ENCODE measurements at regions not wholly inside any gene's neighbourhood (a gene's known extent, or its start where the extent isn't known, plus 50 kb on each side); places are given as distances from the start of the nearest gene placed in this dataset.

DNA sequence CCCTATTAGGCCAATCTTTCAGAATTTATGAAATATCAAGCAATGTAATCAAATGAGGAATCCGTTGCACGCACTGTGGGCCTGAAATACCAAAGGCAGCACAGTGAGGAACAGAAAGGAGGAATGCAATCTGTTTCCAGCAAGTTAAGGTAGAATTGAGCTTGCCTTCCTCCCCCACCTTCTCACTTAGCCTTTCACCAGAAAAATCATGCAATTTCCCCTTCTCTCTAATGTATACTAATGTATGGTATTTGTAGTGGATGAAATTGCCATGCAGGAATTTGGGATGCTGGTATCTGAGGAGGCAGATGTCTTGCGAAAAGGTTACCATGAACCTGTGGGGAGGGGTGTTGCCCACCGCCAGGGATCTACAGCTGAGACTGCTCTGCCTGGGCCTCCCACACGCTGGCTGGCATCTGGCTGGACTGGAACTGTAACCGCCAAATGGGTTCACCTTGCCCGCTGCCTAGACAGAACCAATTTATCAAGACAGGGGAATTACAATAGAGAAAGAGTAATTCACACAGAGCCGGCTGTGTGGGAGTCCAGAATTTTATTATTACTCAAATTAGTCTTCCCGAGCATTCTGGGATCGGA, 222.4 kb upstream of the MYLIP start:
- H3K4me3 ChIP-seq (ENCODE audit: insufficient read depth, low read depth, low read length), result no peak overlapping the region
- H3K36me3 ChIP-seq (replicated peaks; ENCODE audit: control insufficient read depth, insufficient read depth, low read length), result no peaks in the 10 kb centered on the region
- no peaks in the 10 kb centered on the region for H3K27me3 ChIP-seq (ENCODE audit: control insufficient read depth, insufficient read depth, low read length)
- DNase-seq, result no peak

DNA sequence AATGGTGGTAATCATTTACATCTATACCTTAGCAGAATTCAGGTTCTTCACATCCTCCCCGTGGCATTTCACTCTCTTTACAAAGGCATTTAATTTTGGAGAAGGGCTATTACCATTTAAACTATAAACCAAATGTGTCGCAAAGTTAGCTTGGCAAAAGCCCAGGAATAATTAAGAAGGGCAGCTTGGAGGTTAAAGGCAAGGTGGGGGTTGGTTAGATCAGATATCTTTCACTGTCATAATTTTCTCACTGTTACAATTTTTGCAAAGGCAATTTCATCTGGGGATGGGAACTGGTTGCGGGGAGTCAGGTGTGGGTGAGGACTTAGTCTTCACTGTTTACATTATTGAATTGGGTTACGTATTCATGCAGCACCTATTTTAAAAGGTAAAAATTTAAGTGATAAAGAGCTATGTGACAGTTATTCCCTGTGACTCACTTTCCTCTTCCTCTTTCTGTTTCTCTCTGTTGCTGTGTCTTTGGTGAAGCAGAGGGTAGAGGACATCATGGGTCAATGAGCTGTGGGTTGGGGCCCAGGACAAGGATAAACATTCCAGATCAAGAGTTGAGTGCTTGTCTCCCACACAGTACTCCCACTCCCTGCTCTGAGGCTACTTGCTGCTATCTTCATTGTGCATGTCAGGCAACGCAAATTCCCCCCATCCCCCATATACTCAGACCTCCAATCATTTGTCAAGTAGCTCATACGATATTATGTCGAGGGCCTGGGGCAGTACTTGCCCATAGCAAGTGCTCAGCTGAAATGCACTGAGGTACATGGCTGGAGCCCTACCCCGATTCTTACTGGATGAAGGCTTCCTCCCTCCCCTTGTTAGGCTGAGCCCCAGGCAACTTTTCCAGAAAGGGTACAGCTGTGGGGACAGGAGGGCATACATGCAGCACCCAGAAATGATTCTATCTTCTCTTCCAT, 223.1 kb upstream of the MYLIP start:
- Histone ChIP-seq H3K36me3 (replicated peaks; ENCODE audit: control insufficient read depth, insufficient read depth, low read length) (no peaks in the 10 kb centered on the region), H3K4me3 (ENCODE audit: insufficient read depth, low read depth, low read length) (no peak overlapping the region), H3K27me3 (ENCODE audit: control insufficient read depth, insufficient read depth, low read length) (no peaks in the 10 kb centered on the region)
- DNase-seq, result no peak

DNA sequence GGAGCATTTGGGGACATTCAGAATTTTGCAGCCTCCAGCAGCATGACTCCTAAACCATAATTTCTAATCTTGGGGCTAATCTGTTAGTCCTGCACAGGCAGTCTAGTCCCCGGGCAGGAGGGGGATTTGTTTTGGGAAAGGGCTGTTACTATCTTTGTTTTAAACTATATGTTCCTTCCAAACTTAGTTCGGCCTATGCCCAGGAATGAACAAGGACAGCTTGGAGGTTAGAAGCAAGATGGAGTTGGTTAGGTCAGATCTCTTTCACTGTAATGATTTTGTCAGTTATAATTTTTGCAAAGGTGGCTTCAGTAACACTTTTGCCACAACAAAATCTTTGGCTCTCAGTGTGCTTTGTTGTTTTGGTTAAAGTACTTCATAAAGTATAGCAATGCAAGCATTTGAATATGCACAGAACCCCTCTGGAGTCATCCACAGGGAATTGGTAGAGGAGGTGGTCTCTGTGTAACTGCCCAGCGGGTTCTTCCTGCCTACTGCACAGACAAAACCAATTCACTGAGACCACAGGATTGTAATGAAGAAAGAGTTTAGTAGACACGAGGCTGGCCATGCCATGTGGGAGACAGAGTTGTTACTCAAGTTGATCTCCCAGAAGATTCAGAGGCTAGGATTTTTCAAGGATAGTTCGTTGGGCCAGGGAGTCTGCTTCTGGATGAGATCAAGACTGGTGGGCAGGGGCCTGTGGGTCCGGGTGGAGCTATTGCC, 224.1 kb upstream of the MYLIP start:
- no peaks in the 10 kb centered on the region for H3K36me3 ChIP-seq (replicated peaks; ENCODE audit: control insufficient read depth, insufficient read depth, low read length)
- no peak for DNase-seq
- H3K27me3 ChIP-seq (ENCODE audit: control insufficient read depth, insufficient read depth, low read length), result no peaks in the 10 kb centered on the region
- H3K4me3 ChIP-seq (ENCODE audit: insufficient read depth, low read depth, low read length), result no peak overlapping the region

DNA sequence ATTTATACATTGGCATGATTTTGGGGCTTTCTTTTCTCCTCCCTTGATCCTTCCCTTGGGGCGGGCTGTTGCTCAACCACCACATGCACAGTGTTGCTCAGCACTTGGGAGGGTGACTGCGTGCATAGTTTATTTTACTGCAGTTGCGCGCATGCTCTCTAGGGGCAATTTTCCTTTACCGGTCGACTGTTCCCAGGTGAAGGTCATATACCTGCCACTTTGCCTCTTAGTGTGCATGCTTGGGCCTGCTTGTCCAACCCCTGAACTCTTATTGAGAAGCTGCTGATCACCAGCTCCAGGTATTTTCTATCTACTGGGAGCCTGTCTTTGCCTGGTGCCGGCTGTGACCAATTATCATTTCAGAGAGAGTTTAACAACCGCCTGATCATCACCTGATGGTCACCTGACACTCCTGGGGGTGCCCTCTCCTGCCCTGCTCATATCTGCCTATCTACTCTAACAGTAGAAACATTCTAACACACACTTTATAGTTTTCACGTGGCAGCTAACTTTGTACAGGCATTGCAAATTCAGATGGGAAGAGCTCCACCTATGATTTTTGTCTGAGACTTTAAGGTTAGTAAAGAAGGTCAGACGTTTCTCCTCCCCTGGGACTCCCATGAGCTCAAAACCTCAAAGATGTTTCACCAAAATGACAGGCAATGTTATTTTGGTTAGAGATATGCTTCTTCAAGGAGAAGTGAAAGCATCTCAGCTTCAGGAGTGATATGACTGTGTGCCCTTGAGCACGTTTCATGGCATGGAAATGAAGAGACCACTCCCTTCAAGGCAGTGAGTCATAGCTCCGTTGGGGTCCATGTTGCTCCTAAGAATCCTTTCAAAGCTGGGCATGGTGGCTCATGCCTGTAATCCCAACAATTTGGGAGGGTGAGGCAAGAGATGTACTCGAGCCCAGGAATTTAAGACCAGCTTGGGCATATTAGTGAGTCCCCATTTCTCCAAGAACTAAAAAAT, 227.5 kb upstream of the MYLIP start:
- no peak for DNase-seq
- H3K36me3 ChIP-seq (replicated peaks; ENCODE audit: control insufficient read depth, insufficient read depth, low read length), result no peaks in the 10 kb centered on the region

DNA sequence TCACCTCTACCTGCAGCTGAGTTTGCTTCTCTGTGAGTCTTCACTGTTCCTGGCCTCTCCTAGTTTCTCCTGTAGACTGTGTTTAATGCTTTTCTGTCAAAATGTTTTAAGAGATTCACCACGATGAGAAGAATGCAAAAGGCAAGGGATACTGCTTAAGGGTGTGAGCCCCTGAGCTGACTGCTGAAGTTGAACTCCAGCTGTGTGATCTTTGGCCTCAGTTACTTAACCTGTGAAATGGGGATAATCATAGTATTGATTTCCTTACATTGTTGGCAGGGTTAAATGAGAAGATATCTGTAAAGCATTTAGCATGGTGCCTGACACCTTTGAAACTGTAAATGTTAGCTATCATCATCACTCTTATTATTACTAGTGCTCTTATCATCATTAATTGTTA, 230.2 kb upstream of the MYLIP start:
- Histone ChIP-seq H3K4me3 (ENCODE audit: insufficient read depth, low read depth, low read length) (no peak overlapping the region), H3K27me3 (ENCODE audit: control insufficient read depth, insufficient read depth, low read length) (no peaks in the 10 kb centered on the region), H3K36me3 (replicated peaks; ENCODE audit: control insufficient read depth, insufficient read depth, low read length) (no peaks in the 10 kb centered on the region)
- DNase-seq, result no peak

More for the DNA sequence above, 227.5 kb upstream of the MYLIP start:
- Histone ChIP-seq H3K4me3 (ENCODE audit: insufficient read depth, low read depth, low read length) (no peak overlapping the region), H3K27me3 (ENCODE audit: control insufficient read depth, insufficient read depth, low read length) (no peaks in the 10 kb centered on the region)

- Histone ChIP-seq H3K36me3 (replicated peaks; ENCODE audit: control insufficient read depth, insufficient read depth, low read length) (no peaks in the 10 kb centered on the region), H3K27me3 (ENCODE audit: control insufficient read depth, insufficient read depth, low read length) (no peaks in the 10 kb centered on the region), H3K4me3 (ENCODE audit: insufficient read depth, low read depth, low read length) (no peak overlapping the region)
- no peak for DNase-seq
Measured at GRCh38 chr6:15897063-15897876, 231.6 kb upstream of the MYLIP start.

- no peaks in the 10 kb centered on the region for H3K36me3 ChIP-seq (replicated peaks; ENCODE audit: control insufficient read depth, insufficient read depth, low read length)
- DNase-seq, result peak; percentile 16
- no peak overlapping the region for H3K4me3 ChIP-seq (ENCODE audit: insufficient read depth, low read depth, low read length)
Measured at GRCh38 chr6:15894973-15895725, 232.3 kb upstream of the DTNBP1 start.

DNA sequence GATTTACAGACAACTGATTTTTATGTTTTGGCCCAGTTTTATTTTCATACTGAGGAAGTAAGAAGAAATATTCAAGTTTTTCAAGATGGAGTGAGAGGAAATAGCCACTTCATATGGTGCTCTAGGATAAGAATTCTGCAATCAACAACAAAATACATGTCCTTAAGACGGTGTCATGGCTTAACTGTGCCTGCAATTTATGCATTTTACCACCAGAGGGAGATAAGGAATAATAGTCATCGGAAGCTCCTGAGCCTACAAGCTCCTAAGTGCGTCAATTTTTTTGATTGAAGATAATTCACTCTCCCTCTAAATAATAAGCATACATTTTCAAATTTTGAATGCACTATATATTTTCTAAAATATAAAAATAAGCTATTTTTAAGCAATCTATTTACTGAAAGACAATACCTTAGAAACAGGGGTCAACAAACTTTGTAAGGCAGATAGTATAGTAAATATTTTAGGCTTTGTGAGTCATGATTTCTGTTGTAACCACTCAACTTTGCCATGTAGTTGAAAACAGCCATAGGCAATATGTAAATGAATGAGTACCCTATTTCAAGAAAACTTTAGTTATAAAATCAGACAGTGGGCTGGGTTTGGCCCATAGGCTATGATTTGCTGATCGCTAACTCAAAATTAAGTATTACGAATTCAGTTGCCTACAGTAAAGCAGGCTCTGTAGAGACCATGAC, 230.9 kb upstream of the DTNBP1 start:
- Histone ChIP-seq H3K27me3 (ENCODE audit: control insufficient read depth, insufficient read depth, low read length) (no peaks in the 10 kb centered on the region), H3K36me3 (replicated peaks; ENCODE audit: control insufficient read depth, insufficient read depth, low read length) (no peaks in the 10 kb centered on the region), H3K4me3 (ENCODE audit: insufficient read depth, low read depth, low read length) (no peak overlapping the region)
- peak; percentile 22 for DNase-seq

More at GRCh38 chr6:15894973-15895725, 232.3 kb upstream of the DTNBP1 start:
- H3K27me3 ChIP-seq (ENCODE audit: control insufficient read depth, insufficient read depth, low read length), result no peaks in the 10 kb centered on the region

- H3K27me3 ChIP-seq (ENCODE audit: control insufficient read depth, insufficient read depth, low read length), result no peaks in the 10 kb centered on the region
- H3K4me3 ChIP-seq (ENCODE audit: insufficient read depth, low read depth, low read length), result no peak overlapping the region
- no peaks in the 10 kb centered on the region for H3K36me3 ChIP-seq (replicated peaks; ENCODE audit: control insufficient read depth, insufficient read depth, low read length)
- no peak for DNase-seq
Measured at GRCh38 chr6:15892369-15892768, 229.5 kb upstream of the DTNBP1 start.

DNA sequence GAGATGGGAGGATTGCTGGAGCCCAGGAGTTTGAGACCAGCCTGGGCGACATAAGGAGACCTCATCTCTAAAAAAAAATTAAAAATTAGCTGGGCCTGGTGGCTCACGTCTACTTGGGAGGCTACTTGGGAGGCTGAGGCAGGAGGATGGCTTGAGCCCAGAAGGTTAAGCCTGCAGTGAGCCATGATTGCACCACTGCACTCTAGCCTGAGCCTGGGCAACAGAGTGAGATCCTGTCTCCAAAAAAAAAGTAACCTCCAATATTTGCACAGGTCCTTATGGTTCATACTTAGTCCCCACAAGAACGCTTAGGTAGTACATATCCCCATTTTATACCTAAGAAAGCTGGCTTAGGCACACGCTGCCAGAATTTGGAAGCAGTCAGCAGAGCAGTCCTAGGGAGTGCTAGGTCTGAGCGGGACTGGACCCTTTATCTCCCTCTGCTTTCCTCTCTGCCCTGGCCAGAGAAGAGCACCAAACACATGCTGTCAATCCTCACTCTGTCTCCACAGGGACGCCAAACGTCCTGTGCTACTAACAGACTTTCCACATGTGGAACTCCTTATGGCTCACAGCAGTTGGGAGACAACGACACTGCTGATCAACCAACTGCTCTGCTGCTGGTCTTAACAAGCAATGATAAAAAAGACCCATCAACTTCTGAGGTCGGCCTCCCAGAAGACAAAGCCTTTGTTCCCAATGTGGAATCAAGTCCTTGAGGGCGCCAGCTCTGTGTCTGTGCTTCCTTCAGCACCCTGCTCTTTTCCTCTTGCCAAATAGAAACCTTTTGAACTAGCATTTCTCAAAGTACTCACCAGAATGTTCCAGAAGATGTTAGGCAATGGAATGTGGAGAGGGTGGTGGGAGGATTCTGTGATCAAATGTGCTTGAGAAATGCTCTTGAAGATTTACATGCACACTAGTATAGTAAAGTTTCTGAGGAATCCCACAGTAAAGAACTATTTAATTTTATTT, 226.3 kb upstream of the DTNBP1 start:
- Histone ChIP-seq H3K4me3 (ENCODE audit: insufficient read depth, low read depth, low read length) (no peak overlapping the region), H3K36me3 (replicated peaks; ENCODE audit: control insufficient read depth, insufficient read depth, low read length) (no peaks in the 10 kb centered on the region), H3K27me3 (ENCODE audit: control insufficient read depth, insufficient read depth, low read length) (no peaks in the 10 kb centered on the region)
- DNase-seq, result no peak

GRCh38 chr6:15887491-15888461, 224.9 kb upstream of the DTNBP1 start:
- H3K4me3 ChIP-seq (ENCODE audit: insufficient read depth, low read depth, low read length), result no peak overlapping the region
- no peaks in the 10 kb centered on the region for H3K36me3 ChIP-seq (replicated peaks; ENCODE audit: control insufficient read depth, insufficient read depth, low read length)
- no peaks in the 10 kb centered on the region for H3K27me3 ChIP-seq (ENCODE audit: control insufficient read depth, insufficient read depth, low read length)
- DNase-seq, result no peak
